Peyer's patch (tissue), 4 donors: ENCODE measurements at regions not wholly inside any gene's neighbourhood (a gene's known extent, or its start where the extent isn't known, plus 50 kb on each side); places are given as distances from the start of the nearest gene placed in this dataset.

Source experiments
- CTCF ChIP-seq, 6 experiments: fragments of 450-650 bp in 4 of 6; fragments of 200-600 bp in 2 of 6; sonication (generic) in 1 of 6; IDR thresholded peaks; one replicate each; pipeline ENCODE4 v1.5.1; 2017 to 2019; ENCODE audit warnings: antibody characterized with exemption in 6 of 6, mild to moderate bottlenecking in 3 of 6, moderate library complexity in 1 of 6
- POLR2A ChIP-seq, 2 donors: fragments of 450-650 bp; IDR thresholded peaks; one replicate each; pipeline ENCODE4 v1.5.1; 2017; ENCODE audit warnings: antibody characterized with exemption in 2 of 2, mild to moderate bottlenecking in 2 of 2, moderate library complexity in 2 of 2

DNA sequence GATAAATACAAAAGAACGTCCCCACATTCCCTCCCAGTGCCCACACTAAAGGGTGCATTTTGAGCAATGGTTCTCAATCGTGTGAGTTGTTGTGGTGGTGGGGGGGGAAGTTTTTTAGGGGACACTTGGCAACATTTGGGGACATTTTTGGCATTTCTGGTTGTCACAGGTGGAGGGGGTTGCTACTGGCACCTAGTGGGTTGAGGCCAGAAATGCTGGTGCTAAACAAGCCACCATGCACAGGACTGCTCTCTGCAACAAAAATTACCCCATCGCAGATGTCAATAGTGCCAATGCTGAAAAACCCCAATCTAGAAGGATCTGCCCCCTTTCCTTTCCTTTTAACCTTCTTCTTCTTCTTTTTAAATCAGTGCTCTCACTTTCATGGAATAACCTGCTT lies 453.3 kb downstream of the TSHZ3 start:
- no peak for TF ChIP-seq CTCF (IDR thresholded peaks at IDR 0.05)
- TF ChIP-seq POLR2A (IDR thresholded peaks at IDR 0.05): no peak
